GM06990 (cell line): ENCODE measurements at regions not wholly inside any gene's neighbourhood (a gene's known extent, or its start where the extent isn't known, plus 50 kb on each side); places are given as distances from the start of the nearest gene placed in this dataset.
"Not testable (repeated sequence)": the region's sequence is repeated elsewhere in the genome, so short reads cannot be mapped to it uniquely, and the experiment has no call there.

ENCODE experiments used
- DNase-seq: peaks from one replicate; pipeline ENCODE4 v3.0.0-alpha.2; 2011; ENCODE audit not compliant: insufficient read length; ENCODE audit errors: extremely low read depth
- H3K27me3 ChIP-seq: replicated peaks from 2 replicates; pipeline ENCODE4 v1.6.0; 2011; ENCODE audit warnings: low read length; ENCODE audit not compliant: control insufficient read depth, insufficient read depth
- H3K36me3 ChIP-seq: 2 replicates; pipeline ENCODE4 v1.5.1; 2011; ENCODE audit warnings: low read length; ENCODE audit not compliant: control insufficient read depth, insufficient read depth
- H3K4me3 ChIP-seq: replicated peaks from 2 replicates; pipeline ENCODE4 v1.5.1; 2011; ENCODE audit warnings: low read depth, mild to moderate bottlenecking, control low read depth, low read length
- CTCF ChIP-seq: IDR thresholded peaks from 2 replicates; pipeline ENCODE4 v1.5.1; 2011; ENCODE audit warnings: low read length, control low read depth, mild to moderate bottlenecking, inconsistent platforms; ENCODE audit not compliant: insufficient read depth, poor library complexity, severe bottlenecking

DNA sequence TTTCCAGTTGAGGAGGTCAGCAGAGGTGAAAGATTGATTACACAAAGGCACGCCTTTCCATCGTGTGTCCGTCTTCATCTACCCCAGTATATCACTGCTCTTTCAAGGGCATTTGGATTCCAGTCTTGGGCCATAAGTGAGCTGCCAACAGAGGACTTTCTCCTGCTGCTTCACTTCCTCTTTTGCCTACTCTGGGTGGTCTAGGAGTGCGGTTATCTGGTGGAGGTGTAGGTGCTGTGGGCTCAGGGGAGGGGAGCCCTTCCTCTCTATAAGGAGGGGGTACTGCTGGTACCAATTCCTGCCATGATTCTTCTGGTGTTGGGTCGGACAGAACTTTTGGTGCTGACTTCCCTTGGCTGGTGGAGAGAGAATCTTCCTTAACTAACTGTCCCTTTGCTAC is 83.1 kb upstream of the VEPH1 start:
- H3K27me3 ChIP-seq: no peaks in the 10 kb centered on the region
- H3K36me3 ChIP-seq: no peaks in the 10 kb centered on the region
- no peak for TF ChIP-seq CTCF
- no peak overlapping the region for H3K4me3 ChIP-seq
- no peak for DNase-seq

DNA sequence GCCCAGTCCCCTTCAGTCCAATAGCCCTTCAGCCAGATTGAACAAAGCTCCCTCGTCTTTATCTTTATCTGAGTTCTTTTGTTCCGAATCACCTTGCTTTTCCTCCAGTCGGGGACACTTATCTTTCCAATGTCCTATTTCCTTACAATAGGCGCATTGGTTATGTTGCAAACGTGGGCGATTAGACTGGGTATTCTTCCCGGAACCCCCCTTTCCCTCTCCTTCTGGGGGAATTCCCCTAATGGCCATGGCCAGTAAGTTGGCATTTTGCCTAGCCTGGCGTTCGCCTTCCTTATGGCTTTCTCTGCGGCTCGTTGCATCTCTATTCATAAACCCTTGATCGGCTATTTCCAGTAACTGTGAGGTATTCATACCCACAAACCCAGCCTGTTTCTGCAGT is 82.2 kb upstream of the VEPH1 start:
- no peak for DNase-seq
- no peak for TF ChIP-seq CTCF

DNA sequence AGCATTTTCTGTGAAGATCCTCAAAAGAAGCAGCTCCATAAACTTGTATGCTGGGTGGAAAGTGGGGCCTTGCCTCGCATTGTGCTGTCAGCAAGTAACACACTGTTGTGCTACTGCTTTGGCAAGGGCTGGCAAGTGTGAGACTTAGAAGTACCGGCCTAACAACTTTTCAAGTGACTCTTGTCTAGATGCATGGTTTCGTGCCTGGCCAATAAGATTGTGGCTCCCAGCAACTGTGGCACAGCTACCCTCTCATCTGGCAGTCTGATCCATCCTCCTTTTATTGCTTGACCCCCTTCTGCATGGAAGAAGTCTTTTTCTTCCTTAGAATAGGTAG is 79.4 kb upstream of the VEPH1 start:
- Histone ChIP-seq H3K4me3 (no peak overlapping the region), H3K27me3 (no peaks in the 10 kb centered on the region), H3K36me3 (no peaks in the 10 kb centered on the region)
- TF ChIP-seq CTCF: no peak
- no peak for DNase-seq

More for the DNA sequence above, 82.2 kb upstream of the VEPH1 start:
- H3K4me3 ChIP-seq: no peak overlapping the region
- H3K36me3 ChIP-seq: no peaks in the 10 kb centered on the region
- no peaks in the 10 kb centered on the region for H3K27me3 ChIP-seq

- not testable (repeated sequence) for H3K4me3 ChIP-seq, H3K27me3 ChIP-seq, DNase-seq, H3K36me3 ChIP-seq
Measured at GRCh38 chr3:157581956-157582636, 78.9 kb upstream of the VEPH1 start.

GRCh38 chr3:157581371-157581770 is 78.2 kb upstream of the VEPH1 start:
- H3K4me3 ChIP-seq: no peak overlapping the region
- no peak for DNase-seq
- TF ChIP-seq CTCF: no peak
- H3K36me3 ChIP-seq: no peaks in the 10 kb centered on the region
- no peaks in the 10 kb centered on the region for H3K27me3 ChIP-seq

DNA sequence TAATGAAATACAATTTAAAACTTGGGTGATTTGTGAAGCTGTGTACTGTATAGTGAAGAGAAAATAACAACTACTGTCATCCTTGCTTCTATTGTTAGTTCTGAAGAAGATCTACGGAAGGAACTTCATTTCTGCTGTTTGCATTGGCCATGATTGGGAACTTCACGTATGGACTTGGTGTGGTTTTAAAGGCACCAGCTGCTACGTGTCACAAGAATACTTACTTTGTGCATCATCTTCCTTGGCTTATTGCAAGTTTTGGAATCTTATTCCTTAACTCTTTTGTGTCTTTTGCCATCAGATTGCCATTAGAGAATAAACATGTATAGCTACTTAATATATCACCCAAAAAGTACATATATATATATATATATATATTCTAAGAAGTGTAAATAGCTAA is 75.0 kb upstream of the VEPH1 start:
- TF ChIP-seq CTCF: no peak
- no peak for DNase-seq
- Histone ChIP-seq H3K27me3 (no peaks in the 10 kb centered on the region), H3K36me3 (no peaks in the 10 kb centered on the region), H3K4me3 (no peak overlapping the region)
